Activated CD4-positive, alpha-beta T cell treated with anti-CD3 and anti-CD28 coated beads for 36 hours (primary cell): ENCODE measurements at regions not wholly inside any gene's neighbourhood (a gene's known extent, or its start where the extent isn't known, plus 50 kb on each side); places are given as distances from the start of the nearest gene placed in this dataset.

Source experiments
- ATAC-seq: fragments of 200-7000 bp; cut with Tn5 transposase; one replicate; pipeline ENCODE4 v1.10.0; 2021; ENCODE audit warnings: mild to moderate bottlenecking, moderate library complexity
- CTCF ChIA-PET: fragments of 350-600 bp; sonication (Branson Sonifier 250); formaldehyde crosslinking; loops from one replicate; lab custom pipeline; 2021; ENCODE audit warnings: antibody characterized with exemption; lab: Charles Lee
- POLR2A ChIA-PET: fragments of 350-600 bp; sonication (Branson Sonifier 250); formaldehyde crosslinking; loops from one replicate; lab custom pipeline; 2021; ENCODE audit warnings: antibody characterized with exemption, inconsistent platforms; lab: Charles Lee
- DNase-seq: peaks from one replicate; pipeline ENCODE4 v3.0.0-alpha.2; 2020
- H3K27ac Mint-ChIP-seq: one replicate; pipeline ENCODE4 v1.8.0; 2021; ENCODE audit warnings: mixed read lengths
- H3K27me3 Mint-ChIP-seq: one replicate; pipeline ENCODE4 v1.8.0; 2021; ENCODE audit warnings: mixed read lengths
- H3K36me3 Mint-ChIP-seq: one replicate; pipeline ENCODE4 v1.8.0; 2021; ENCODE audit warnings: low read depth, mixed read lengths
- H3K4me1 Mint-ChIP-seq: one replicate; pipeline ENCODE4 v1.8.0; 2021; ENCODE audit warnings: mixed read lengths
- H3K4me3 Mint-ChIP-seq: one replicate; pipeline ENCODE4 v1.8.0; 2021; ENCODE audit warnings: mild to moderate bottlenecking, moderate library complexity, mixed read lengths
- H3K9me3 Mint-ChIP-seq: one replicate; pipeline ENCODE4 v1.8.0; 2021; ENCODE audit warnings: low read depth, mixed read lengths
- intact Hi-C, 2 experiments: fragments of 100-400 bp; cut with DNase I in 1 of 2; cut with micrococcal nuclease in 1 of 2; formaldehyde crosslinking; loops; one replicate each; pipeline versions ENCODE4 v1.14.2 to v1.15.1; 2022 to 2024; cut with DNase I, micrococcal nuclease

DNA sequence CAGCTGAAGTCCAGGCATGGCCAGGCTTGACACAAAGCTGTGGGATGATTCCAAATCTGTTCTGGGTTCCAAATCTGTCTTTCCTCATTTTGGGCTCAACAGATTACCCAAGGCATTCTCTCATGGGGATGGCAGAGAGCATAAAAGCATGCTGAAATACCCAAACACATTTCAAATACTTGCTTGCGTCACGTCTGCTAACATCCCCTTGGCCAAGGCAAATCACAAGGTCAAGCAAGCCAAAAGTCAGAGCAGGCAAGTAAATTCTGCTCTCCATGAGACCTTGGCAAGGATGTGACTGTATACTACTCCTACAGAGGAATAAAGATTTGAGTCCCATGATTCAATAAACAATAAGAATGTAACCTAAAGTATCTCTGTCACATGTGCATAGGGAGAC is 306.7 kb downstream of the EPB41L4A start:
- no peak overlapping the region for H3K4me3 Mint-ChIP-seq
- H3K9me3 Mint-ChIP-seq, result no peaks in the 10 kb centered on the region
- no peak for DNase-seq
- no peaks in the 10 kb centered on the region for H3K4me1 Mint-ChIP-seq
- CTCF ChIA-PET, result no interaction called here
- peaks cover 8% of the 10 kb centered on the region for H3K27me3 Mint-ChIP-seq
- no peak for ATAC-seq
- H3K36me3 Mint-ChIP-seq, result no peaks in the 10 kb centered on the region
- intact Hi-C loops, result no loop called here
- no peak overlapping the region for H3K27ac Mint-ChIP-seq
- POLR2A ChIA-PET, result no interaction called here

DNA sequence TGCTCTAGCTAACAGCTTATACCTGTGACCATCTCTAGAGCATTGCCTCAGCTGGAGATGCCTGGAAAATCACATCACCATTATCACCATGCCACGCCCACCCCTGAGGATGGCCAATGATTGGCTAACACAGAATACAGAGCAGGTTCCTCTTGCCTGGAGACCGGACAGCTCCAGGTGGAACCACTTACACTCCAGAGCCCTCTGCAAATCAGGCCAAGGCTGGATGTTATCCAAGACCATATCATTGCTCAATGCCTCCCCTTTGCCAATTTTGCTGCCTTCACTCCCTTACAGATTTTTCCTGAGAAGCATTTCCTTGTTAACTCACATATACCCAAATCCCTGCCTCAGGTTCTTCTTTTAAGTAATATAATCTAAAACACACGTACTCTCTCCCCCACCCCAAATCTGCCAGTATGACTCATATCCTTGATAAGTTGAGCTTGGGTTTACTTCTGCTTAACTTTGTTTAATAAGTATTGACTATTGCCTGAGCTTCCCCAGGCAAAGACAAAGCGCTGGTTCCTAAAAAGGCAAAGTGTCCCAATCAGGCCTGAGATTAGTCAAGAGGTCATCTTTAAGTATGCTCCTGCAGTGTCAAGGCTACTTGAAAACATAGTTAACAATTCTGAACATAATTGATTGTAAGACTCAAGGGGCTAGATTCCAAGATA is 309.6 kb downstream of the EPB41L4A start:
- no peak overlapping the region for H3K4me3 Mint-ChIP-seq
- no peak for ATAC-seq
- peaks cover 4% of the 10 kb centered on the region for H3K27me3 Mint-ChIP-seq
- no peaks in the 10 kb centered on the region for H3K9me3 Mint-ChIP-seq
- POLR2A ChIA-PET, result interaction anchor here (0.7 kb wide), 1 partner anchor 38 kb away, joined by 3 read pairs; no protein-coding TSS in a partner anchor
- H3K36me3 Mint-ChIP-seq, result no peaks in the 10 kb centered on the region
- intact Hi-C loops, result no loop called here
- no peak for DNase-seq
- no peaks in the 10 kb centered on the region for H3K4me1 Mint-ChIP-seq
- no peak overlapping the region for H3K27ac Mint-ChIP-seq
- CTCF ChIA-PET, result interaction anchor here (0.6 to 1.0 kb wide), 2 partner anchors 10 to 222 kb away, joined by 3 to 5 read pairs; no protein-coding TSS in a partner anchor

DNA sequence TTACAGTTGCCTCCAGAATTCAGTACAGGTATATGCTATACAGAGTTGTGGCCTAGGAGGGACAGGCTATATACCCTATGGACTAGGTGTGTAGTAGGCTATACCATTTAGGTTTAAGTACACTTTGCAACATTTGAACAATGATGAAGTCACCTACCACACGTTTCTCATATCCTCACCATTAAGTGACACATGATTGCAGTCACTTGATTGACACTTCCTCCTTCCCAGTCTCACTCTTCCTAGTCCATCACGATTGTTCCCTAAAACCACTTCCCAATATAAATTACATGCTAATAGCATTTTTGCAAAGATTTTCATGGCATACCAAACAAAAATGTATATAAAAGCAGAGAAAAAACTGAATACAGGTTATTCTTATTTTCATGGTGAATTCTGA is 312.2 kb downstream of the EPB41L4A start:
- no peak overlapping the region for H3K4me3 Mint-ChIP-seq
- no peak overlapping the region for H3K27ac Mint-ChIP-seq
- H3K4me1 Mint-ChIP-seq, result no peaks in the 10 kb centered on the region
- no peaks in the 10 kb centered on the region for H3K9me3 Mint-ChIP-seq
- no peaks in the 10 kb centered on the region for H3K36me3 Mint-ChIP-seq
- peaks cover 4% of the 10 kb centered on the region for H3K27me3 Mint-ChIP-seq
- ChIA-PET CTCF (no interaction called here), POLR2A (no interaction called here)
- intact Hi-C loops, result no loop called here
- DNase-seq (no peak), ATAC-seq (no peak)

DNA sequence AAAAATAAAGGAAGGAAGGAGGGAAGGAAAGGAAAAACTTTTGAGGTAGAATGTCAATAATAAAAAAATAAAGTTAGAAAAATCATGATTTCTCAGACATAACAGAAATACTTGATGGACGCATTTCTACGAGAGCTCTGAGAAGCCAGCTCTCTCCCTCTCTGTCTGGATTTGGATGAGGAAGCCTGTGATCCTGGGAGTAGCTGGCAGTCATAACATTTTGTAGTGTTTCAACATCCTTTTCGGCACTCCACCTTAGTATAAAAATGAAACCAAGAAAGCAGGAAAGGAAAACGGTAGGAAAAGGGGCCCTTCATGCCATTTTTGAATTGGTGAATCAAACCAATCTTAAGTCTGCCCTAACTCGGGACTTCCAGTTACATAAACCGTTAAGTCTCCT is 321.3 kb downstream of the EPB41L4A start:
- Mint-ChIP-seq H3K4me3 (no peak overlapping the region), H3K27ac (no peak overlapping the region), H3K36me3 (no peaks in the 10 kb centered on the region), H3K9me3 (peaks cover 5% of the 10 kb centered on the region), H3K27me3 (peaks cover 2% of the 10 kb centered on the region), H3K4me1 (no peaks in the 10 kb centered on the region)
- ATAC-seq (no peak), DNase-seq (no peak)
- ChIA-PET CTCF (interaction anchor here (0.9 kb wide), 1 partner anchor 17 kb away, joined by 3 read pairs; no protein-coding TSS in a partner anchor), POLR2A (no interaction called here)
- intact Hi-C loops, result no loop called here

DNA sequence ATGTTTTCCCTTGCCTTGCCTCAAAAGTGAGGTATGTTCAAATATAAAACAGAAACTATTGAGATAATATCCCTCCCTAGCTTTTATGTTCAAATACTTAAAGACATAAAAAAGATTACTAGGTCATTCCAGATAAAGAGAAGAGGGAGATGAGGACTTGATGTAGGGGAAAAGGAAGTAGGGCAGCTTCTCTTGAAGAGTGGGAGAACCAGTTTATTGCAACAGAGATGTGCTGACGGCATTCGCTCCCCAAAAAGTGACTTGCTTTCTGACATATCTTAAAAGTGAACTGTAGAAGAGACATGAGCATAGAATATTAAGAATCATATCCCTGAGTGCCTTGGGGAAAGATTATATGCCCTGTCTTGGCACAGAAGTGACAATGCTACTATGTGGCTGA is 330.2 kb upstream of the NREP start:
- ATAC-seq, result no peak
- Mint-ChIP-seq H3K4me3 (no peak overlapping the region), H3K36me3 (no peaks in the 10 kb centered on the region), H3K27ac (no peak overlapping the region), H3K9me3 (no peaks in the 10 kb centered on the region), H3K27me3 (peaks cover 4% of the 10 kb centered on the region), H3K4me1 (no peaks in the 10 kb centered on the region)
- CTCF ChIA-PET, result no interaction called here
- no peak for DNase-seq
- POLR2A ChIA-PET, result no interaction called here
- intact Hi-C loops, result no loop called here

DNA sequence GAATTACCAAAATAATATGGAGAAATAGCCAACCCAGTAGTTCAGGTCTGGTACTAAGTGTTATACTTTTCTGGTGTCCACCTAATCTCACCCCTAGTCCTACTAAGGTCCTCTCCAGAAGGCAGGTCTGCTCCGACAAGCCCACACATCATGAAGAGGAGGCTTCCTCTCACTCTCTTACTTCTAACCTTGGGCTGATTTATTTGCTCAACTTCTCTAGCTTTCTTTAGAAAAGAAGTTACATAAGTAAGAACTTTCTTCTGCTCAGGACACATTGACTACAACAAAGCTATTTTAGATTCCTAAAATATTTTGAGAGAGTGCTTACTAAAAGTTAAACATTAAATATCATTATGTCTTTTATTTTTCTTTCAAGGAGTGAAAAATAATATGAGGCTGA is 329.7 kb upstream of the NREP start:
- H3K36me3 Mint-ChIP-seq, result no peaks in the 10 kb centered on the region
- H3K4me1 Mint-ChIP-seq, result no peaks in the 10 kb centered on the region

DNA sequence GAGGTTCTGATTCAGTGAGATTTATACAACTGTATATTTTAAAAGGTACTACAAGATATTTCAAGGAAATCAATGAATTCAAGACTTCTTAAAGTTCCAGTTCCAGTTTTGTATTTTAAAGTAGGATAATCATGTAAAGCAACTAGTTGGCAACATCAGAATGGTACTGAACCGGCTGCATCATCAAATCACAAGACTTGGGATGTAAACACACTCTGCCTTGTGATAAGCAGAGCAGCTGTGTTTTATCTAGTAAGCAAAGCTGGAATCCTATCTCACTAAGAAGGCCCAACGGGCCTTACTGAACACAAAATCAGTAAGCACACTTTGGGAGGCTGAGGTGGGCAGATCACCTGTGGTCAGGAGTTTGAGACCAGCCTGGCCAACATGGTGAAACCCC is 327.2 kb upstream of the NREP start:
- CTCF ChIA-PET, result no interaction called here
- no peak overlapping the region for H3K4me3 Mint-ChIP-seq

More for the DNA sequence above, 329.7 kb upstream of the NREP start:
- Mint-ChIP-seq H3K9me3 (no peaks in the 10 kb centered on the region), H3K4me3 (no peak overlapping the region), H3K27me3 (peaks cover 4% of the 10 kb centered on the region), H3K27ac (no peak overlapping the region)
- CTCF ChIA-PET, result no interaction called here
- no peak for DNase-seq
- intact Hi-C loops, result no loop called here
- POLR2A ChIA-PET, result no interaction called here
- no peak for ATAC-seq

DNA sequence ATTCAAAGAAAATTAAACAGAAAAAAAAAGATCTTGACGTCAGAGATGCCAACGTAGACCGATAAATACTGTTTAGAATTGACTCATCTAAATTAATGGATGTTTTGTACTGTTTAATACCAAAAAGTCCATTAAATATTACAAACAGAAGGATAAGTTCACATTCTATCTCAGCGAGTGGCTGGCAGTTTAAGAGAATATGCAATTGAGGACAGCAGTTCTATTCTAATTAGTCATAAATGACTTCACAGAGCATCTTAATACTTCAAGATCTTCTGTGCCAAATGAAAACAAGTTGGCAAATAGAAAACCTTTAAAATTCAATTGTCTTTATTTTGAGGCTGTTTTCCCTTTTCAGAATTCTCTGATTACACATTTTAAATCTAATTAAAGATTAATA is 326.6 kb upstream of the NREP start:
- ATAC-seq (no peak), DNase-seq (no peak)
- H3K9me3 Mint-ChIP-seq, result no peaks in the 10 kb centered on the region
- H3K4me3 Mint-ChIP-seq, result no peak overlapping the region
- POLR2A ChIA-PET, result no interaction called here
- H3K4me1 Mint-ChIP-seq, result no peaks in the 10 kb centered on the region
- intact Hi-C loops, result no loop called here
- CTCF ChIA-PET, result no interaction called here
- H3K27me3 Mint-ChIP-seq, result peaks cover 4% of the 10 kb centered on the region
- H3K36me3 Mint-ChIP-seq, result no peaks in the 10 kb centered on the region
- no peak overlapping the region for H3K27ac Mint-ChIP-seq

More for the DNA sequence above, 327.2 kb upstream of the NREP start:
- DNase-seq (no peak), ATAC-seq (no peak)
- Mint-ChIP-seq H3K9me3 (no peaks in the 10 kb centered on the region), H3K27ac (no peak overlapping the region), H3K36me3 (no peaks in the 10 kb centered on the region), H3K4me1 (no peaks in the 10 kb centered on the region), H3K27me3 (peaks cover 4% of the 10 kb centered on the region)
- intact Hi-C loops, result no loop called here
- POLR2A ChIA-PET, result no interaction called here

DNA sequence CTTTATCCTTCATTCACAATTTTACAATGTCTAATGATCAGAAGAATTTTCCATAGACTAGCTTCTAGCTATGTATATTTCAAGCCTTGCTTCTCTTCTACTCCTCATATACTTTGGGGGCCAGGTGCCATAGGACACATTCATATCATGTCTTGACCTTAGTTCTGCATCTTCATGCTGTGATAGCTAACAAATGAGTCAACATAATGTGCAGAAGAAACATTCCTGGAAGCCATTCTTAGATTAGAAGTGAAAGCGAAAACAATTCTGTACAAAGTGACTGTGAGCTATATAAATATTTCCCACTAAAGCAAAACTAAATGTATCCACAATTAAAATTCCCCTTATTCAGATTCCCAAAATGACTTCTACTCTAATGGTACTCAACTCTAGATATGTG is 320.2 kb upstream of the NREP start:
- ChIA-PET CTCF (interaction anchor here (1.1 to 1.7 kb wide), 2 partner anchors 10 to 355 kb away, joined by 3 to 4 read pairs; no protein-coding TSS in a partner anchor), POLR2A (interaction anchor here (0.6 kb wide), 1 partner anchor 380 kb away, joined by 3 read pairs; no protein-coding TSS in a partner anchor)
- no peak for DNase-seq
- intact Hi-C loops, result no loop called here
- ATAC-seq, result peak; percentile 70
- Mint-ChIP-seq H3K36me3 (no peaks in the 10 kb centered on the region), H3K27me3 (no peaks in the 10 kb centered on the region), H3K4me3 (no peak overlapping the region), H3K4me1 (peaks cover 6% of the 10 kb centered on the region), H3K27ac (no peak overlapping the region), H3K9me3 (no peaks in the 10 kb centered on the region)

DNA sequence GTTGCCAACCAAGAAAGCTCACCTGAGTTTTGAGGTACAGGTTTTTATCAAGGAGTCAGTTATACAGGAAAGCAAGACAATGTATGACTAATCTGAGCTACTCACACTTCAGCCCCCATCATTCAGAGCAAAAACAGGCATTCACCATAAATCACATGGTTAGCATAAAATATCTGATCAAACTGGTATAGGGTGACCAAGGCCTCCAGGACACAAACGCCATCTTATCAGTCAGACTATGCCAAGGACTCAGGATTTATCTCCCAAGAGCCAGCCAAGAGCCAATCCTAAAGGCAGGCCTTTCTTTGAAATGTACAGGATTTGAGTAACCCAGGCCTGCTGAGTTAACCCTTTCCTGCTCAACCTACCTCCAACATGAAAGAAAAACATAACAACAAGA is 313.0 kb upstream of the NREP start:
- no peaks in the 10 kb centered on the region for H3K9me3 Mint-ChIP-seq
- H3K4me1 Mint-ChIP-seq, result no peaks in the 10 kb centered on the region
- no peak overlapping the region for H3K27ac Mint-ChIP-seq
- no peaks in the 10 kb centered on the region for H3K36me3 Mint-ChIP-seq
- H3K4me3 Mint-ChIP-seq, result no peak overlapping the region
- peaks cover 7% of the 10 kb centered on the region for H3K27me3 Mint-ChIP-seq
- CTCF ChIA-PET, result no interaction called here
- ATAC-seq (no peak), DNase-seq (no peak)
- POLR2A ChIA-PET, result interaction anchor here (0.6 kb wide), 1 partner anchor 165 kb away, joined by 3 read pairs; no protein-coding TSS in a partner anchor
- intact Hi-C loops, result no loop called here

DNA sequence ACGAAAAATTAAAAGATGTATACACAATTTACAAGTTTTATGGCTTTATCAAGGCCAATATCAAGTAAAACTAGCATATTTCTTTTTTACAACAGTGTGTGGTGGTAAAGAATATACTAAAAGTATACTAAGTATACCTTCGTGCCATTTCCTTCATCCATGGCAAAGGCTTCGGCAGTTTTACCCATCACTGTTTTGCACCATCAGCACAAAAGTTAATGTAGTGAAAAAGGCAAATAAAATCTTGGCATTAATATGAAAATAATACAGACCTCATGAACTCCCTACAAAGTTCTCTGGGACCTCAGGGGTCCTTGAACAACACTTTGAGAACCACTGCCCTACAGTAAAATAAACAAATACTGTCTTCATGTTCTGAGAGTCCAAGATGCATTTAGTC is 312.3 kb upstream of the NREP start:
- ChIA-PET CTCF (no interaction called here), POLR2A (no interaction called here)
- no peaks in the 10 kb centered on the region for H3K36me3 Mint-ChIP-seq
- no peaks in the 10 kb centered on the region for H3K9me3 Mint-ChIP-seq
- no peaks in the 10 kb centered on the region for H3K4me1 Mint-ChIP-seq
- H3K4me3 Mint-ChIP-seq, result no peak overlapping the region
- H3K27ac Mint-ChIP-seq, result no peak overlapping the region
- ATAC-seq (no peak), DNase-seq (no peak)
- intact Hi-C loops, result no loop called here
- H3K27me3 Mint-ChIP-seq, result peaks cover 7% of the 10 kb centered on the region

DNA sequence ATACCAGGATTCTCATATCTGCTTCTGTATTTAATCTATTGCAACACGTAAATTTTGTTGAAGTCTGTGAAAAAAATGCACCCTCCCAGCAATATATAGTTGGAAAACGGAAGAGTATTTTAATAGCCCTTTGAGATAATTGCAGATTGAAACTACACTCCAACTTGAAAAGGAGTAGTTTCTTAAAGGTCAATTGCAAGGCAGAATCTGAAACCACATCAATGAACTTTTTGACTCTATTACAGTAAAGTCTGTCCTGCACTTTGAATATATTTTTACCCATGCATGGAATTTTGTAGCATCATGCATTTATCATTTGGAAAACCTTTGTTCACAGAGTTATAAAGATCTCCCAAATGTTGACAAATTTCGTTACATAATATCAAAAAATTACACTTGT is 311.6 kb upstream of the NREP start:
- ATAC-seq (no peak), DNase-seq (no peak)
- no peaks in the 10 kb centered on the region for H3K9me3 Mint-ChIP-seq
- ChIA-PET POLR2A (no interaction called here), CTCF (no interaction called here)
- no peaks in the 10 kb centered on the region for H3K4me1 Mint-ChIP-seq
- no peak overlapping the region for H3K4me3 Mint-ChIP-seq
- intact Hi-C loops, result no loop called here
- H3K36me3 Mint-ChIP-seq, result no peaks in the 10 kb centered on the region
- H3K27me3 Mint-ChIP-seq, result peaks cover 7% of the 10 kb centered on the region
- no peak overlapping the region for H3K27ac Mint-ChIP-seq
